Loucy (cell line): ENCODE measurements at regions not wholly inside any gene's neighbourhood (a gene's known extent, or its start where the extent isn't known, plus 50 kb on each side); places are given as distances from the start of the nearest gene placed in this dataset.

ENCODE experiments used
- H2AFZ ChIP-seq: fragments of 200-600 bp; sonication (generic); 2 replicates; pipeline ENCODE4 v1.6.0; 2016; ENCODE audit warnings: antibody characterized with exemption, mild to moderate bottlenecking, low read length, moderate library complexity
- H3F3A ChIP-seq: fragments of 200-600 bp; 2 replicates; pipeline ENCODE4 v1.6.0; 2016; ENCODE audit warnings: antibody characterized with exemption, low read depth, mild to moderate bottlenecking
- H3K27me3 ChIP-seq: fragments of 200-600 bp; sonication (generic); 2 replicates; pipeline ENCODE4 v1.6.1; 2014; ENCODE audit warnings: low read length, mild to moderate bottlenecking; ENCODE audit not compliant: insufficient read depth, poor library complexity, severe bottlenecking
- H3K36me3 ChIP-seq: fragments of 200-600 bp; sonication (generic); 2 replicates; pipeline ENCODE4 v1.6.1; 2016; ENCODE audit warnings: low read length; ENCODE audit not compliant: insufficient read depth
- H3K4me1 ChIP-seq: fragments of 200-600 bp; sonication (generic); 2 replicates; pipeline ENCODE4 v1.5.1; 2014; ENCODE audit warnings: low read length, mild to moderate bottlenecking; ENCODE audit not compliant: insufficient read depth, poor library complexity, severe bottlenecking
- H3K4me2 ChIP-seq: fragments of 200-600 bp; sonication (generic); 2 replicates; pipeline ENCODE4 v1.6.0; 2014; ENCODE audit warnings: antibody characterized with exemption, low read length, low read depth, mild to moderate bottlenecking; ENCODE audit not compliant: poor library complexity, severe bottlenecking
- H3K4me3 ChIP-seq: fragments of 200-600 bp; sonication (generic); 2 replicates; pipeline ENCODE4 v1.5.1; 2014; ENCODE audit warnings: low read length, mild to moderate bottlenecking, mixed read lengths; ENCODE audit not compliant: poor library complexity, severe bottlenecking
- H3K79me2 ChIP-seq: fragments of 200-600 bp; sonication (generic); 2 replicates; pipeline ENCODE4 v1.6.1; 2014; ENCODE audit warnings: low read length; ENCODE audit not compliant: insufficient read depth
- H3K9ac ChIP-seq: fragments of 200-600 bp; sonication (generic); 2 replicates; pipeline ENCODE4 v1.6.0; 2014; ENCODE audit warnings: mild to moderate bottlenecking, low read depth, low read length, moderate library complexity; ENCODE audit not compliant: poor library complexity, severe bottlenecking
- H3K9me2 ChIP-seq: fragments of 200-600 bp; sonication (generic); replicated peaks from 2 replicates; pipeline ENCODE4 v1.6.1; 2016; ENCODE audit warnings: low read depth, low read length, mixed read lengths
- H3K9me3 ChIP-seq: fragments of 200-600 bp; sonication (generic); 2 replicates; pipeline ENCODE4 v1.6.1; 2014; ENCODE audit warnings: mild to moderate bottlenecking, antibody characterized with exemption, low read length, low read depth; ENCODE audit not compliant: insufficient read depth
- H4K20me1 ChIP-seq: fragments of 200-600 bp; sonication (generic); 2 replicates; pipeline ENCODE4 v1.6.0; 2014; ENCODE audit warnings: antibody characterized with exemption, low read length, mild to moderate bottlenecking; ENCODE audit not compliant: insufficient read depth, poor library complexity, severe bottlenecking
- EZH2phosphoT487 ChIP-seq: fragments of 200-600 bp; IDR thresholded peaks from 2 replicates; pipeline ENCODE4 v1.6.1; 2018; ENCODE audit warnings: antibody characterized with exemption, mild to moderate bottlenecking, moderate library complexity, borderline replicate concordance
- TF ChIP-seq, protein P1 (sequence below): fragments of 200-600 bp; sonication (generic); conservative IDR thresholded peaks from 2 replicates; pipeline ENCODE4 v1.5.1; 2014; ENCODE audit warnings: mild to moderate bottlenecking, antibody characterized with exemption, low read length

- H3K4me3 ChIP-seq: no peak overlapping the region
- no peaks in the 10 kb centered on the region for H3K36me3 ChIP-seq
- no peak overlapping the region for H3K9ac ChIP-seq
- H3F3A ChIP-seq: no peaks in the 10 kb centered on the region
- H3K9me2 ChIP-seq: no peaks in the 10 kb centered on the region
- no peaks in the 10 kb centered on the region for H3K27me3 ChIP-seq
- no peak overlapping the region for H2AFZ ChIP-seq
- H3K4me2 ChIP-seq: no peak overlapping the region
- H3K4me1 ChIP-seq: no peaks in the 10 kb centered on the region
- no peaks in the 10 kb centered on the region for H3K79me2 ChIP-seq
- TF ChIP-seq, protein P1, sequence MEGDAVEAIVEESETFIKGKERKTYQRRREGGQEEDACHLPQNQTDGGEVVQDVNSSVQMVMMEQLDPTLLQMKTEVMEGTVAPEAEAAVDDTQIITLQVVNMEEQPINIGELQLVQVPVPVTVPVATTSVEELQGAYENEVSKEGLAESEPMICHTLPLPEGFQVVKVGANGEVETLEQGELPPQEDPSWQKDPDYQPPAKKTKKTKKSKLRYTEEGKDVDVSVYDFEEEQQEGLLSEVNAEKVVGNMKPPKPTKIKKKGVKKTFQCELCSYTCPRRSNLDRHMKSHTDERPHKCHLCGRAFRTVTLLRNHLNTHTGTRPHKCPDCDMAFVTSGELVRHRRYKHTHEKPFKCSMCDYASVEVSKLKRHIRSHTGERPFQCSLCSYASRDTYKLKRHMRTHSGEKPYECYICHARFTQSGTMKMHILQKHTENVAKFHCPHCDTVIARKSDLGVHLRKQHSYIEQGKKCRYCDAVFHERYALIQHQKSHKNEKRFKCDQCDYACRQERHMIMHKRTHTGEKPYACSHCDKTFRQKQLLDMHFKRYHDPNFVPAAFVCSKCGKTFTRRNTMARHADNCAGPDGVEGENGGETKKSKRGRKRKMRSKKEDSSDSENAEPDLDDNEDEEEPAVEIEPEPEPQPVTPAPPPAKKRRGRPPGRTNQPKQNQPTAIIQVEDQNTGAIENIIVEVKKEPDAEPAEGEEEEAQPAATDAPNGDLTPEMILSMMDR: no peak
- no peak for TF ChIP-seq EZH2phosphoT487
- no peaks in the 10 kb centered on the region for H4K20me1 ChIP-seq
- H3K9me3 ChIP-seq: no peaks in the 10 kb centered on the region
Observed at GRCh38 chr5:153066281-153066680, 424.2 kb upstream of the GRIA1 start.

DNA sequence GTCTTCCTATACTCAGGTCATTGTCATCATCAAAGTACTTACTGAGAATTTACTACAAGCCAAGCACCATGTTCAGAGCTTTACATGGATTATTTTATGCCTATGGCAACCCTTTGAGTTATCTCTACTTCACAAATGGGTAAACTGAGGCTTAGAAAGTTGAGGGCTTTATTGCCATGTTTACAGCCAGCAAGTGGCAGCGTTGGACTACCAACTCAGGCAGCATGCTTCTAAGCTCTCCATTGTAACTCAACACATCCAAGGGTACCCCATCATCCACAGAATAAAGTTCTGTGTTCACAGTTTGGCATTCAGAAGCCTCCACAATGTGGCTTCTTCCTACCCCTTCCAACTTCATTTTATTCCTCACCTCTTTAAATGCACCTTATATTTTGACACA lies 422.6 kb upstream of the GRIA1 start:
- Histone ChIP-seq H3K27me3 (no peaks in the 10 kb centered on the region), H3K9me3 (no peaks in the 10 kb centered on the region)

GRCh38 chr5:153079396-153079795 lies 411.1 kb upstream of the GRIA1 start:
- Histone ChIP-seq H3K4me3 (no peak overlapping the region), H3K79me2 (no peaks in the 10 kb centered on the region), H2AFZ (no peak overlapping the region), H3K9me3 (no peaks in the 10 kb centered on the region), H3K9me2 (no peaks in the 10 kb centered on the region), H3K9ac (no peak overlapping the region), H3K4me2 (no peak overlapping the region), H3K4me1 (no peaks in the 10 kb centered on the region), H3F3A (no peaks in the 10 kb centered on the region), H3K36me3 (no peaks in the 10 kb centered on the region), H3K27me3 (no peaks in the 10 kb centered on the region), H4K20me1 (no peaks in the 10 kb centered on the region)
- no peak for TF ChIP-seq EZH2phosphoT487
- TF ChIP-seq, protein P1: no peak

More for the DNA sequence above, 422.6 kb upstream of the GRIA1 start:
- Histone ChIP-seq H3K9ac (no peak overlapping the region), H3K9me2 (no peaks in the 10 kb centered on the region), H3K36me3 (no peaks in the 10 kb centered on the region), H3K4me3 (no peak overlapping the region), H3K4me1 (no peaks in the 10 kb centered on the region), H4K20me1 (no peaks in the 10 kb centered on the region), H3K79me2 (no peaks in the 10 kb centered on the region), H3K4me2 (no peak overlapping the region), H2AFZ (no peak overlapping the region), H3F3A (no peaks in the 10 kb centered on the region)
- no peak for TF ChIP-seq EZH2phosphoT487
- TF ChIP-seq, protein P1: no peak
